GM19395 (cell line): ENCODE measurements at regions not wholly inside any gene's neighbourhood (a gene's known extent, or its start where the extent isn't known, plus 50 kb on each side); places are given as distances from the start of the nearest gene placed in this dataset.

Experiments used
- ATAC-seq: cut with Tn5 transposase; IDR thresholded peaks from one replicate; pipeline ENCODE4 v1.9.1; 2021; ENCODE audit warnings: mild to moderate bottlenecking, moderate library complexity; ENCODE audit not compliant: unreplicated experiment

DNA sequence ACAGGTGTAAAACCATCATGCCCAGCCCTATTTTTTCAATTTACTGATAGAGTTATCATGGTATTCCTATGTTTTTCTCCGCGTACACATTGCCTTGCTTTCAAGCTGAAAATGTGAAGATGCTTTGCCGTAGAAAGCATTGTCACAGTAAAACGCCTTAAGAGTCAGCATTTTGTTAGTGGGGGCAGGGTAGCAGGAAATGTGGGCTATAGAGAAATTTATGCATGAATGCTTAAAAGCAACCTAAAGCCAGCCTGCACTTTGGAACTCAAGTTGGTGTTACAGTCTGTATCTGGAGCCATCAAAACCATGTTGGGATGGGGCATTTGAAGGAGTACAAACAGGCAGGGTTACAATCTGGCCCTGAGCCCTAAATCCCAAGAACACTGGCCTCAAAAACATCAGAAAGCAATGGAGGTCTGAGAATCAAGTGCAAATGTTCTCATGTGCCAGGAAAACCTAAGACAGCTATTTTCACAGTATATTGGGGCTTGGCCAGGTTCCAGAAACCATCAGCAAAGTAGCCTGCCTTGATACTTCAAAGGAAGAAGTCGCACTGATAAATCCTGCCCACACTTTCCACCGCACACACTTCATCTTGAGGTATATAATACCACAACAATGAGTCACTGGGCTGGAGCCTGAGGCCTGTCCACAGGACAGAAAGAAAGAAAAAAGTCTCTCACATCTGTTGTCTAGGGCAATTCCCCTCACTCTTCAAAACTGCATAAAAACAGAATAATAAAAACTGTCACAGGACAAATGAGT, 313.8 kb downstream of the ENC1 start:
- peak; percentile 85 for ATAC-seq

GRCh38 chr5:74325866-74326265, 314.7 kb downstream of the ENC1 start:
- no peak for ATAC-seq

DNA sequence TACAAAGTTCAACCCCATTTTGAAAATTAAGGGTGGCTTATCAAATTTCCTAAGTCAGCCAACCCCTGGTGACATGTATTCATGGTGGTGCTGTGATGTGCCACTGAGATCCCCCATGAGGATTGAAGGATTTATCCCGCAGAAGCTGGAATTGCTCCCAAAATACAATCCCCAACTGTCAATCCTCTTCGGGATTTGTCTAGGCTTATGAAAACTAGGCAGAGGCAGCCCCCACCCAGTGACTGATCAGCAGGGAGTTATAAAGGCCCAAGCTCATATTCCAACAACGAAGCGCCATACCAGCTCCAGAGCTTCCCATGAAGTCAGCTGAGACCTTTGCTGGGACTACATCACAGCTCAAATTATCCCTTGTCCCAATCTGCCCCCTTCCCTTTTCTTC, 316.0 kb downstream of the ENC1 start:
- no peak for ATAC-seq

GRCh38 chr5:74322944-74323343, 317.6 kb downstream of the ENC1 start:
- ATAC-seq = no peak

DNA sequence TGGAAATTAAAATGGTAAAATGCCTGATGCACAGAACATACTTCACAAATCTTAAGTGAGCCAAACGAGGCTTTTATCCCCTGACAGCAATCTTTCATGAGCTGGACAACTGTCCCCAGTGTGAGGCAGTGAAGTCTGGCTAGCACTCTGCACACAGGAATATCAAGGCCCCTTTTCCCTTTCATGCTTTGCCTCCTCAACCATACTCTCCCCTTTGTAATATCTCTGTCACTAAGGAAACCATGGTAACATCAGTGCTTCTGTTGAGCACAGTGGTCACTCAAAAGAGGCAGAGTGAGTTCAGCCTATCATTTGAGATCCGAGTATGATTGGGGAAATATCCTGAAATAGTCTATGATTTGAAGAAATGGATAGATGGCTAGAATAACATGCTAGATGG, 318.3 kb downstream of the ENC1 start:
- no peak for ATAC-seq

DNA sequence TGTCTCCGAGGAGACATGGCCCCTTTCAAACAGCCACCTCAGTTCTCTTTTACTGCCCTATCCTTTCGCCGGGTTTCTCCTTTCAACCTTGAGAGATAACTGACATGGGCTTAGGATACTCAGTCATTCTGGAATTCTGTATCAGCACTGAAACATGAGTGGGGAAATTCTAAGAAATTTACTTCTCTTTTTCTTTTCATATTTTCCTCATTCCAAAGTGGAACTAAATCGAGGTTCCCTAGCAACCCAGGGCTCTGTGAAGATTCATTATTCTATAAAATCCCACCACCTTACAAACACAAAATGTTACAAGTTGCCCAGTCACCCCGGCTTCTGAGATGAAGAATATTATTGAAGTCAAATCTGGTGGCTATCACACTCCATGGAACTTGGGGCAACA, 319.2 kb downstream of the ENC1 start:
- ATAC-seq = no peak

GRCh38 chr5:74320526-74320925, 320.0 kb downstream of the ENC1 start:
- ATAC-seq = no peak

- ATAC-seq = no peak
Observed at GRCh38 chr5:74319076-74319475, 321.5 kb downstream of the ENC1 start.

DNA sequence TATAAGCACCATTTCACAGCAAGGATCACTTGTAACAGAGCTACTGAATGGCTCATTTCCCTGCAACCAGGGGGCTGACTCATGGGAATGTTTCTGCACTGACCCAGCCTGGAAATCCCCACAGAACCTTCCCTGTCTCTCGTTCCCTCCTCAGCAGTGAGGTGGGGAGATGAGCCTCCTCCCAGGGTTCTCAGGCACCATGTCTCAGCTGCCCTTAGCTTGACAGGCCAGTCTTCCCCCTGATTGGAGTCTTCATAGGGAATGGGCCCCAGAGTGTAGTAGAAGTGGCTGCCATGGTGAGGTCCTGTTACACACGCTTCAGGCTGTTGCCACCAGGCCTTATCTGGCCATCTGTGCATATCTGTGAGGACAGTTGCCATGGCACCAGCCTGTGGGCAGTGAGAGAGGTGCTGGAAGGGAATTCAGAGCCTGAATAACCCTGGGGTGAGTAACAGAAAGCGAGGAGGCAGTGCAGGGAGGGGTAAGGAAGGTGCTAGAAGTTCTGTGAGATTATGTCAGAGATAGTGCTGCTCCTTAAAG, 324.4 kb downstream of the ENC1 start:
- no peak for ATAC-seq

GRCh38 chr5:74314906-74315305, 325.6 kb downstream of the ENC1 start:
- no peak for ATAC-seq

DNA sequence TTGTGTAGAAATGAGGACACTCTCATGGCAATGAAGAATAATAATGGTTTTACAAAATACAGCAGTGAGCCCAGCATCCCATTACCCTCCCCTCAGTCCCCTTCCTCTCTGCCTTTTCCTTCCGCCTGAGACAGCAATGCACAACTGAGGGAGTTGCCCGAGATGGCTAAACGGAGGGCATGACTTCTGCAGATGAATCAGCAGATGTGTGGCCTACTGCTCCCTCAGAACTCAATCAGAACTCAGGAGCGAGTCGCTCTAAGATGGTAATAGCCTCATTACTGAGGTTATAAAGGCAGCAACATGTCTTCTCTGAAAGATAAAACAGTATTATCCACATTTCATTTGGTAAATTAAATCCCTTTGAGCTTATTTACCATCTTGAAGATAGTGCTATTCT, 326.6 kb downstream of the ENC1 start:
- no peak for ATAC-seq

- no peak for ATAC-seq
Observed at GRCh38 chr5:74312746-74313145, 327.8 kb downstream of the ENC1 start.

GRCh38 chr5:74311961-74312360, 328.6 kb downstream of the ENC1 start:
- ATAC-seq = no peak

DNA sequence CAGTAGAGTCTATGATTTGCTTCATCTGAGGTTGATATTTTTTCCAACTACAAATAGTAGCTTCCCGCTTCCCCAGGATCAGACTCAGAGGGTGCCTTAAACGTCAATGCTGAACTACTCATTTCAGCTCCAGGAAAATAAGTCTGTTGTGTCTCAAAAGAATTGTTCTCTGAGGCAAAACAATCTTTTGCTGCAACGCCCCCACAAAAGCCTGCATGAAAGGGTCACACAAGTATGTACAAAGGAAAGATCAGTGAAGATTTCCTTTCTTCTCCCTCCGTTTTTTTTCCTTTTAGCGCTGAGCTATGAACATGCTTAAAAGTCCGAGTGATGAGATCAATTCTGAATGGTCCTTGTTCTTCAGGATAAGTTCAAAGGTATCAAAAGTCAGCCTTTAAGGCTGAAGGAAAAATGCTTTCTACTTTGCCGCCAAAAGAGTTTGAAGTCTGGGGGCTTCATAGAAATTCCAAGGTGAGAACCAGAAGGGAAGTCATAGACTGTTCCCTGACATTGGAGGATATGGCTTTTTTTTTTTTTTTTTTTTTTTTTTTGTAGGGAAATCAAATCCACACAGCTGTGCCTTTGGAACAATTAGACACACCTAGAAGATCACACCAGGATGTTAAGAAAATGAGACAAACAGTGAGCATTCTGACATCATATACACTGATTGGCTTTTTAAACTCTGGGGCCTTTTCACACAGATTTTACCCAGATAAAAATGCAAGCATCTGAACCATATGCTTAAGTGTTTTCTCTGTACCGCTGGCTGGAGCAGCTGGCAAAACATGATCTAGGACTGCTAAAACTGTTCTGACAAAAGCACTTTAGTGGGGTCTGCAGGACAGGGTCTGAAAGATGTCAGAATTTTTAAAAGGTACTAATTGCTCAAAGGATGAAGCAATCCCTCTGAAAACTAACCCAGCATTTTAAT, 329.3 kb downstream of the ENC1 start:
- ATAC-seq = no peak

GRCh38 chr5:74310386-74310785, 330.1 kb downstream of the ENC1 start:
- ATAC-seq = no peak

DNA sequence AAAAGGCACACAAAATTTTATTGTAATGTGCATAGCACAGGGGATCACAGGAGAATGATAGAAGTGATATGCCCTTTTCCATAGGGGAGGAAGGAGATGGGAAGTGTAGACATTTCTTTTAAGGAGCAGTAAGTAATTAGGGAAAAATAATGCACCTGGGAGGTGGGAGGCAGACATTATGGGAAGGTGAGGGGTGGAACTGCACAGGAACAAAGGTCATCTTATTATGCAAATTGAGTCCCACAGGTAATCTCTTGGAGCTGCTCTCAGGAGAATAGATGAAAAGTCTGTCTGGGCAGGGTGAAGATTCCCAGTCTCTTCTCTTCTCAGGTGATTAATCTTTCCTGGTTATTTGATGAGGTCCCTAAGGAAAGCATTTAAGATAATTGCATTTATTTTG, 331.5 kb downstream of the ENC1 start:
- no peak for ATAC-seq

- no peak for ATAC-seq
Observed at GRCh38 chr5:74306845-74307244, 333.7 kb downstream of the ENC1 start.

GRCh38 chr5:74304536-74304935, 336.0 kb downstream of the ENC1 start:
- no peak for ATAC-seq

- no peak for ATAC-seq
Observed at GRCh38 chr5:74303578-74303977, 336.9 kb downstream of the ENC1 start.

DNA sequence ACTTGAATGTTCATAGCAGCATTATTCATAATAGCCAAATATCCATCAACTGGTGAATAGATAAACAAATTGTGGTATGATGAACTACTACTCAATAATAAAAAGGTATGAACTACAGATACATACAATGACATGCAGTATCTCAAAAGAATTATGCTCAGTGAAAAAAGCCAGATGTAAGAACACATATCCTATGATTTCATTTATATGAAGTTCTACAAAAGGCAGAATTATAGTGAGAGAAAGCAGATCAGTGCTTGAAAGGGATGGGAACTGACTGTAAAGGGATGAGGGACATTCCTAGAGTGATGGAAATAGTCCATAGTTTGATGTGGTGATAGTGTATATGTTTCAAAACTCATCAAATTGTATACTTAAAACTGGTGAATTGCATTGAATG, 339.0 kb downstream of the ENC1 start:
- ATAC-seq = no peak

DNA sequence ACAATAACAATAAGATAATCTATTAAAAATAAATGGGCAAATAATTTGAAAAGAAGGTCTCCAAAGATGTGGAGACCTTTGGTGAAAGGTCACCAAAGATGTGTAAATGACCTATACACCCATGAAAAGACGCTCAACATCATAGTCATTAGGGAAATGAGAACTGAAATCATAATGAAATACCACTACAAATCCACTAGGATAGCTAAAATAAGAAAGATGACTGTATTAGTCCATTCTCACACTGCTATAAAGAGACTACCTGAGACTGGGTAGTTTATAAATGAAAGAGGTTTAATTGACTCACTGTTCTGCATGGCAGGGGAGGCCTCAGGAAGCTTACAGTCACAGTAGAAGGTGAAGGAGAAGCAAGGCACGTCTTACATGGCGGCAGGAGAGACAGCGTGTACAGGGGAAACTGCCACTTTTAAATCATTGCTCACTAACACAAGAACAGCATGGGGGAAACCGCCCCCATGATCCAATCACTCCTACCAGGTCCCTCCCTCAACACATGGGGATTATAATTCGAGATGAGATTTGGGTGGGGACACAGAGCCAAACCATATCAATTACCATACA, 339.6 kb downstream of the ENC1 start:
- no peak for ATAC-seq
